ENCODE measurements at regions not wholly inside any gene's neighbourhood (a gene's known extent, or its start where the extent isn't known, plus 50 kb on each side); places are given as distances from the start of the nearest gene placed in this dataset.
"Not testable (repeated sequence)": the region's sequence is repeated elsewhere in the genome, so short reads cannot be mapped to it uniquely, and the experiment has no call there.

GRCh38 chr16:52785653-52786052 lies 238.7 kb upstream of the TOX3 start:
- DNase-seq, result no peak

GRCh38 chr16:52783616-52784015 lies 236.7 kb upstream of the TOX3 start:
- no peak for DNase-seq

- no peak for DNase-seq
These were observed 234.2 kb upstream of the TOX3 start for GRCh38 chr16:52781005-52781630.

GRCh38 chr16:52773026-52773425 lies 226.1 kb upstream of the TOX3 start:
- DNase-seq, result no peak

GRCh38 chr16:52770828-52771227 lies 223.9 kb upstream of the TOX3 start:
- no peak for DNase-seq

GRCh38 chr16:52758473-52758855 lies 211.5 kb upstream of the TOX3 start:
- no peak for DNase-seq

GRCh38 chr16:52757746-52758472 lies 211.0 kb upstream of the TOX3 start:
- peak; percentile 78 for DNase-seq

GRCh38 chr16:52756812-52757517 lies 210.0 kb upstream of the TOX3 start:
- no peak for DNase-seq

- DNase-seq, result peak; percentile 55
These were observed 208.5 kb upstream of the TOX3 start for GRCh38 chr16:52755396-52755795.

GRCh38 chr16:52751035-52751434 lies 204.1 kb upstream of the TOX3 start:
- no peak for DNase-seq

- no peak for DNase-seq
These were observed 201.8 kb upstream of the TOX3 start for GRCh38 chr16:52748741-52749140.

- DNase-seq, result no peak
These were observed 200.2 kb upstream of the TOX3 start for GRCh38 chr16:52747088-52747595.

- DNase-seq, result no peak
These were observed 196.8 kb upstream of the TOX3 start for GRCh38 chr16:52743707-52744106.

- no peak for DNase-seq
These were observed 195.7 kb upstream of the TOX3 start for GRCh38 chr16:52742608-52743170.

GRCh38 chr16:52742052-52742451 lies 195.1 kb upstream of the TOX3 start:
- no peak for DNase-seq

- DNase-seq, result no peak
These were observed 194.4 kb upstream of the TOX3 start for GRCh38 chr16:52741351-52741750.

GRCh38 chr16:52740766-52741165 lies 193.8 kb upstream of the TOX3 start:
- DNase-seq, result no peak

GRCh38 chr16:52740333-52740732 lies 193.4 kb upstream of the TOX3 start:
- DNase-seq, result no peak

GRCh38 chr16:52738992-52739391 lies 192.0 kb upstream of the TOX3 start:
- not testable (repeated sequence) for DNase-seq

- DNase-seq, result no peak
These were observed 184.4 kb upstream of the TOX3 start for GRCh38 chr16:52731219-52731875.

GRCh38 chr16:52729731-52730130 lies 182.8 kb upstream of the TOX3 start:
- DNase-seq, result no peak

- peak; percentile 91 for DNase-seq
These were observed 180.9 kb upstream of the TOX3 start for GRCh38 chr16:52727849-52728248.

GRCh38 chr16:52727441-52727840 lies 180.5 kb upstream of the TOX3 start:
- DNase-seq, result peak; percentile 79

Measured in inflammatory macrophage treated with lipopolysaccharide for 4 hours (primary cell).